WTC11 (cell line): ENCODE measurements at regions not wholly inside any gene's neighbourhood (a gene's known extent, or its start where the extent isn't known, plus 50 kb on each side); places are given as distances from the start of the nearest gene placed in this dataset.

Experiments
- ATAC-seq: fragments of 200-7000 bp; cut with Tn5 transposase; 2 replicates; pipeline ENCODE4 v1.10.0; 2021; ENCODE audit warnings: mild to moderate bottlenecking, moderate library complexity
- CTCF ChIA-PET: fragments of 300-600 bp; sonication (Branson Sonifier 250); formaldehyde crosslinking; loops from one replicate; lab custom pipeline; 2021; ENCODE audit warnings: antibody characterized with exemption; lab: Charles Lee
- POLR2A ChIA-PET: fragments of 350-600 bp; sonication (Branson Sonifier 250); formaldehyde crosslinking; loops from one replicate; lab custom pipeline; 2021; ENCODE audit warnings: antibody characterized with exemption; lab: Charles Lee
- DNase-seq: peaks from one replicate; pipeline ENCODE4 v3.0.0; 2021; ENCODE audit warnings: low spot score
- H3K27ac Mint-ChIP-seq: 2 replicates; pipeline ENCODE4 v1.8.0; 2021; ENCODE audit warnings: mixed read lengths
- H3K27me3 Mint-ChIP-seq: 2 replicates; pipeline ENCODE4 v1.8.0; 2021; ENCODE audit warnings: low read depth, mild to moderate bottlenecking, moderate library complexity, mixed read lengths
- H3K36me3 Mint-ChIP-seq: 2 replicates; pipeline ENCODE4 v1.8.0; 2021; ENCODE audit warnings: mixed read lengths
- H3K4me1 Mint-ChIP-seq: 2 replicates; pipeline ENCODE4 v1.8.0; 2022; ENCODE audit warnings: mixed read lengths
- H3K4me3 Mint-ChIP-seq: 2 replicates; pipeline ENCODE4 v1.8.0; 2021; ENCODE audit warnings: mild to moderate bottlenecking, moderate library complexity, mixed read lengths
- H3K9me3 Mint-ChIP-seq: 2 replicates; pipeline ENCODE4 v1.8.0; 2021; ENCODE audit warnings: mixed read lengths
- AFF4 ChIP-seq: sonication (generic); formaldehyde crosslinking; IDR thresholded peaks from 2 replicates; pipeline ENCODE4 v1.8.1; 2023; ENCODE audit warnings: mild to moderate bottlenecking, missing genetic modification reagents, borderline replicate concordance
- CREB1 ChIP-seq: sonication (generic); formaldehyde crosslinking; IDR thresholded peaks from 2 replicates; pipeline ENCODE4 v1.8.0; 2023; ENCODE audit warnings: mild to moderate bottlenecking, missing genetic modification reagents
- E2F5 ChIP-seq: sonication (generic); formaldehyde crosslinking; IDR thresholded peaks from 2 replicates; pipeline ENCODE4 v1.8.1; 2022; ENCODE audit warnings: mild to moderate bottlenecking, moderate library complexity, missing genetic modification reagents
- FOXJ3 ChIP-seq: sonication (generic); formaldehyde crosslinking; IDR thresholded peaks from 2 replicates; pipeline ENCODE4 v1.9.0; 2021; ENCODE audit warnings: missing genetic modification reagents, mild to moderate bottlenecking, borderline replicate concordance
- HMGXB4 ChIP-seq: sonication (generic); formaldehyde crosslinking; IDR thresholded peaks from 2 replicates; pipeline ENCODE4 v1.8.1; 2023; ENCODE audit warnings: mild to moderate bottlenecking, moderate library complexity, missing genetic modification reagents
- JUN ChIP-seq: sonication (generic); formaldehyde crosslinking; IDR thresholded peaks from 2 replicates; pipeline ENCODE4 v1.8.0; 2023; ENCODE audit warnings: mild to moderate bottlenecking, missing genetic modification reagents
- KAT7 ChIP-seq: sonication (generic); formaldehyde crosslinking; IDR thresholded peaks from 2 replicates; pipeline ENCODE4 v1.8.1; 2023; ENCODE audit warnings: missing genetic modification reagents, mild to moderate bottlenecking, borderline replicate concordance
- MYBL2 ChIP-seq: sonication (generic); formaldehyde crosslinking; IDR thresholded peaks from 2 replicates; pipeline ENCODE4 v1.8.1; 2023; ENCODE audit warnings: mild to moderate bottlenecking, moderate library complexity, missing genetic modification reagents
- NFATC4 ChIP-seq: fragments of 250-450 bp; sonication (Bioruptor Pico); IDR thresholded peaks from 2 replicates; pipeline ENCODE4 v1.9.0; 2021; ENCODE audit warnings: mild to moderate bottlenecking
- NR3C1 ChIP-seq: sonication (generic); formaldehyde crosslinking; conservative IDR thresholded peaks from 2 replicates; pipeline ENCODE4 v1.8.1; 2023; ENCODE audit warnings: low read depth, mild to moderate bottlenecking, missing genetic modification reagents
- SMAD4 ChIP-seq: sonication (generic); formaldehyde crosslinking; IDR thresholded peaks from 2 replicates; pipeline ENCODE4 v1.8.0; 2022; ENCODE audit warnings: mild to moderate bottlenecking, missing genetic modification reagents
- SOX15 ChIP-seq: fragments of 250-450 bp; sonication (Bioruptor Pico); IDR thresholded peaks from 2 replicates; pipeline ENCODE4 v1.9.0; 2021; ENCODE audit warnings: mild to moderate bottlenecking
- ZNF121 ChIP-seq: sonication (generic); formaldehyde crosslinking; IDR thresholded peaks from 2 replicates; pipeline ENCODE4 v1.8.0; 2023; ENCODE audit warnings: missing genetic modification reagents
- ZNF232 ChIP-seq: sonication (generic); formaldehyde crosslinking; IDR thresholded peaks from 2 replicates; pipeline ENCODE4 v1.8.0; 2022; ENCODE audit warnings: mild to moderate bottlenecking, missing genetic modification reagents
- TF ChIP-seq, protein P1 (sequence below): sonication (generic); formaldehyde crosslinking; conservative IDR thresholded peaks from 2 replicates; pipeline ENCODE4 v1.8.1; 2022; ENCODE audit warnings: mild to moderate bottlenecking, missing genetic modification reagents
- TF ChIP-seq, protein P2 (sequence below): sonication (generic); formaldehyde crosslinking; IDR thresholded peaks from 2 replicates; pipeline ENCODE4 v1.8.0; 2023; ENCODE audit warnings: mild to moderate bottlenecking, missing genetic modification reagents
- TF ChIP-seq, protein P3 (sequence below): sonication (generic); formaldehyde crosslinking; IDR thresholded peaks from 2 replicates; pipeline ENCODE4 v1.8.1; 2022; ENCODE audit warnings: mild to moderate bottlenecking, missing genetic modification reagents, moderate library complexity, borderline replicate concordance
- TF ChIP-seq, protein P4 (sequence below): sonication (generic); formaldehyde crosslinking; IDR thresholded peaks from 2 replicates; pipeline ENCODE4 v1.8.0; 2022; ENCODE audit warnings: mild to moderate bottlenecking, missing genetic modification reagents
- TF ChIP-seq, protein P5 (sequence below): sonication (generic); formaldehyde crosslinking; IDR thresholded peaks from 2 replicates; pipeline ENCODE4 v1.8.1; 2023; ENCODE audit warnings: mild to moderate bottlenecking, missing genetic modification reagents, moderate library complexity

DNA sequence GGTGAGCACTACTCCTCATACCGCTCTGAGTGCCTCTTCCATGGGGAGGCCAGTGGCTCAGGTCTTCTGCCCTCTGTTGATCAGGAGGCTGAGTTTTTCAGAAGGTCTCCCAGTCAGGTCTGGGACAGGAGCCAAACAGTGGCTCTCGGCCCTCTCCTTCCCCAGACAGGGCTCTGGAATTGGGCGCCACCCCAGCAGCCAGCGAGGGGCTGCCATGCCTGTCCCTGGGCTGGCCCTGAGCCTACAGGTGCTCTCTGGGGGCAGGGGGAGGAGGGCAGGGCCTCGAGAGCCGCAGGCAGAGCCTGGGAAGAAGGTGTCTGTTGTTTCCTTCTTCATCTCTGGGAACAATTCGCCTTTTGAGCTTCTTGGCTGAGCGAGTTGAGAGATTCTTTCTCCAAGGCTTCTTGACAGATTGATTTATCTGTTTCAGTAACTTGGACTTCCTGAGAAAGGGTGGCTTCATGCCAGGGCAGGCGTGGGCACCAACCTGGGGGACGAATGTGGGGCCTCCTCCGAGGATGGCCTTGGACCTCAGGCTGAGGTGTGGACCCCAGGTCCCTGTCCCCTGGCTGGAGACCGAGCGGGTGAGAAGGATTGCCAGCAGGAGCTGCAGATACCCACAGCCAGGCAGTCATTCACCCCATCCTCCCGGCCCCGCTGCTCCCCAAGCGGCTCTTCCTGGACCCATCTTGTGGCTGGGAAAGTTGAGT, 64.7 kb upstream of the GLI2 start (continued):
- TF ChIP-seq HMGXB4 (CRISPR knock-in tag) (no peak), FOXJ3 (CRISPR knock-in tag) (no peak), SOX15 (no peak)
- TF ChIP-seq, all 79 proteins: peak for 0

DNA sequence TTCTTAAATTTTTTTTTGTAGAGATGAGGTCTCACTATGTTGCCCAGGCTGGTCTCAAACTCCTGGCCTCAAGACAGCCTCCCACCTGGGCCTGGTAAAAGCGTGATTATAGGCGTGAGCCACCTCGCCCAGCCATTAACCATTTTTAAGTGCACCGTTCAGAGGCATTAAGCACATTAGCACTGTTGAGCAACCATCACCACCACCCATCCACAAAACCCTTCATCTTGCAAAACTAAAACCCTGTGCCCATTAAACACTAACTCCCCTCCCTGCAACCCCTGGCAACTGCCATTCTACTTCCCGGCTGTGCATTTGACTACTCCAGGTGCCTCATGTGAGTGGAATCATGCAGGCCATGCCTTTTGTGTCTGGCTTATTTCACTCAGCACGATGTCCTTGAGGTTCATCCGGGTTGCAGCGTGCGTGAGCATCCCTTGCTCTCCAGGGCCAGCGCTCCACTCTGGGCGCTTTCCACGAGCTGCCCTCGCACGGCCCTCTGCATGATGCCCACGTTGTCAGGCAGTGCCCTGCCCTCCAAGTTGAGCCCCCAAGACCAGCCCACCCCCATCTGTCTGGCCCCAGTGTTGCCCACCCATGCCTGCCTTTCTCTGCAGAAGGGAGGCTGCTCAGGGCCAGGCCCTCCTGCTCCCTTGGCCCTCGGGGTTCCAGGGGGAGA, 63.0 kb upstream of the GLI2 start:
- TF ChIP-seq, protein P1, sequence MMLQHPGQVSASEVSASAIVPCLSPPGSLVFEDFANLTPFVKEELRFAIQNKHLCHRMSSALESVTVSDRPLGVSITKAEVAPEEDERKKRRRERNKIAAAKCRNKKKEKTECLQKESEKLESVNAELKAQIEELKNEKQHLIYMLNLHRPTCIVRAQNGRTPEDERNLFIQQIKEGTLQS (CRISPR knock-in tag): no peak
- TF ChIP-seq, protein P2, sequence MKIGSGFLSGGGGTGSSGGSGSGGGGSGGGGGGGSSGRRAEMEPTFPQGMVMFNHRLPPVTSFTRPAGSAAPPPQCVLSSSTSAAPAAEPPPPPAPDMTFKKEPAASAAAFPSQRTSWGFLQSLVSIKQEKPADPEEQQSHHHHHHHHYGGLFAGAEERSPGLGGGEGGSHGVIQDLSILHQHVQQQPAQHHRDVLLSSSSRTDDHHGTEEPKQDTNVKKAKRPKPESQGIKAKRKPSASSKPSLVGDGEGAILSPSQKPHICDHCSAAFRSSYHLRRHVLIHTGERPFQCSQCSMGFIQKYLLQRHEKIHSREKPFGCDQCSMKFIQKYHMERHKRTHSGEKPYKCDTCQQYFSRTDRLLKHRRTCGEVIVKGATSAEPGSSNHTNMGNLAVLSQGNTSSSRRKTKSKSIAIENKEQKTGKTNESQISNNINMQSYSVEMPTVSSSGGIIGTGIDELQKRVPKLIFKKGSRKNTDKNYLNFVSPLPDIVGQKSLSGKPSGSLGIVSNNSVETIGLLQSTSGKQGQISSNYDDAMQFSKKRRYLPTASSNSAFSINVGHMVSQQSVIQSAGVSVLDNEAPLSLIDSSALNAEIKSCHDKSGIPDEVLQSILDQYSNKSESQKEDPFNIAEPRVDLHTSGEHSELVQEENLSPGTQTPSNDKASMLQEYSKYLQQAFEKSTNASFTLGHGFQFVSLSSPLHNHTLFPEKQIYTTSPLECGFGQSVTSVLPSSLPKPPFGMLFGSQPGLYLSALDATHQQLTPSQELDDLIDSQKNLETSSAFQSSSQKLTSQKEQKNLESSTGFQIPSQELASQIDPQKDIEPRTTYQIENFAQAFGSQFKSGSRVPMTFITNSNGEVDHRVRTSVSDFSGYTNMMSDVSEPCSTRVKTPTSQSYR (CRISPR knock-in tag): no peak
- TF ChIP-seq AFF4: no peak
- TF ChIP-seq, protein P3, sequence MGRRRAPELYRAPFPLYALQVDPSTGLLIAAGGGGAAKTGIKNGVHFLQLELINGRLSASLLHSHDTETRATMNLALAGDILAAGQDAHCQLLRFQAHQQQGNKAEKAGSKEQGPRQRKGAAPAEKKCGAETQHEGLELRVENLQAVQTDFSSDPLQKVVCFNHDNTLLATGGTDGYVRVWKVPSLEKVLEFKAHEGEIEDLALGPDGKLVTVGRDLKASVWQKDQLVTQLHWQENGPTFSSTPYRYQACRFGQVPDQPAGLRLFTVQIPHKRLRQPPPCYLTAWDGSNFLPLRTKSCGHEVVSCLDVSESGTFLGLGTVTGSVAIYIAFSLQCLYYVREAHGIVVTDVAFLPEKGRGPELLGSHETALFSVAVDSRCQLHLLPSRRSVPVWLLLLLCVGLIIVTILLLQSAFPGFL (CRISPR knock-in tag): no peak
- no peak for TF ChIP-seq MYBL2
- no peak for TF ChIP-seq JUN (CRISPR knock-in tag)
- TF ChIP-seq NR3C1 (CRISPR knock-in tag): no peak
- TF ChIP-seq, protein P4, sequence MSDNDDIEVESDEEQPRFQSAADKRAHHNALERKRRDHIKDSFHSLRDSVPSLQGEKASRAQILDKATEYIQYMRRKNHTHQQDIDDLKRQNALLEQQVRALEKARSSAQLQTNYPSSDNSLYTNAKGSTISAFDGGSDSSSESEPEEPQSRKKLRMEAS (CRISPR knock-in tag): no peak
- TF ChIP-seq, protein P5, sequence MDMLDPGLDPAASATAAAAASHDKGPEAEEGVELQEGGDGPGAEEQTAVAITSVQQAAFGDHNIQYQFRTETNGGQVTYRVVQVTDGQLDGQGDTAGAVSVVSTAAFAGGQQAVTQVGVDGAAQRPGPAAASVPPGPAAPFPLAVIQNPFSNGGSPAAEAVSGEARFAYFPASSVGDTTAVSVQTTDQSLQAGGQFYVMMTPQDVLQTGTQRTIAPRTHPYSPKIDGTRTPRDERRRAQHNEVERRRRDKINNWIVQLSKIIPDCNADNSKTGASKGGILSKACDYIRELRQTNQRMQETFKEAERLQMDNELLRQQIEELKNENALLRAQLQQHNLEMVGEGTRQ (CRISPR knock-in tag): no peak
- TF ChIP-seq SMAD4: no peak
- TF ChIP-seq E2F5 (CRISPR knock-in tag): no peak
- no peak for TF ChIP-seq KAT7 (CRISPR knock-in tag)
- TF ChIP-seq ZNF121: no peak
- no peak for TF ChIP-seq NFATC4 (CRISPR knock-in tag)
- TF ChIP-seq ZNF232 (CRISPR knock-in tag): no peak
- no peak for TF ChIP-seq CREB1
- Mint-ChIP-seq H3K4me3 (no peak overlapping the region), H3K4me1 (0 out of 2 replicates have a peak, but pooled peaks cover 3% of the 10 kb centered on the region), H3K36me3 (no peaks in the 10 kb centered on the region; the same call in 1 of the 2 replicates), H3K9me3 (peaks cover 11% of the 10 kb centered on the region), H3K27ac (no peak overlapping the region), H3K27me3 (peaks cover 69% of the 10 kb centered on the region)
- ChIA-PET POLR2A (no interaction called here), CTCF (interaction anchor here (1.4 kb wide), 1 partner anchor 207 kb away, joined by 3 read pairs; no protein-coding TSS in a partner anchor)
- DNase-seq: no peak
- no peak for ATAC-seq
